Frontal cortex (tissue), 3 donors: ENCODE measurements at regions not wholly inside any gene's neighbourhood (a gene's known extent, or its start where the extent isn't known, plus 50 kb on each side); places are given as distances from the start of the nearest gene placed in this dataset.

Source experiments
- DNase-seq, 2 donors: peaks; one replicate each; pipeline ENCODE4 v3.0.0; 2012; ENCODE audit warnings: low spot score in 2 of 2
- FAIRE-seq: peaks from 2 replicates; lab custom pipeline; 2012; peaks lifted over from hg19 to GRCh38; lab: Jason Lieb, UNC
- donor health status: control.
- donor health status: control.
- donor health status: control.

DNA sequence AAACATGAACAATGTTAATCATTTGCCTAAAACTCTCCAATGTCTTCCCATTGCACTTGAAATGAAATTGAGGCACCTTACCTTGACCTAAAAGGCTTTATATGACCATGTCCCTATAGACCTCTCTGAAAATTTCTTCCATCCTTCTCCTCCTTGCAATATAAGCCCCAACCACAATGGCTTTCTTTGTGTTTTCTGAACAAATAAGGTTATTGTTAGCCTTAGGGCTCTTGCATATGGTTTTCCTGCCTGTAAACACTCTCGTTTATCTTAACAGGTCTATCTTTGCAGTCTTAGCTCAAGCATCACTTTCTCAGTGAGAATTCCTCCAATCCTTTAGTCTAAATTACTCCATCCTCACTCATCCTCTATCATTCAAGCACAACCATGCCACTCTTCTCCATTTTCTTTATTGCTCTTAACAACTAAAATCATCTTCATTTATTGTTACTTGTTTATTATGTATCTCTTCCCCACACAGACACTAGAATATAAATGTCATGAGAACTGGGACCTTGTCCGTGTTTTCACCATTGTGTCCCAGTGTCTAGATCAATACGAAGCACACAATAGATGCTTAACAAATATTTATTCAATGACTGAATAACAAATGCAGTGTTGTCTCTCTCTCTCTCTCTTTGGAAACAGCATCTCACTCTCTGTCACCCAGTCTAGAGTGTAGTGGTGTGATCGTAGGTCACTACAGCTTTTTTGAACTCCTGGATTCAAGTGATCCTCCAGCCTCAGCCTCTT lies 129.3 kb downstream of the RDH14 start:
- FAIRE-seq (no peak), DNase-seq (no peak)

DNA sequence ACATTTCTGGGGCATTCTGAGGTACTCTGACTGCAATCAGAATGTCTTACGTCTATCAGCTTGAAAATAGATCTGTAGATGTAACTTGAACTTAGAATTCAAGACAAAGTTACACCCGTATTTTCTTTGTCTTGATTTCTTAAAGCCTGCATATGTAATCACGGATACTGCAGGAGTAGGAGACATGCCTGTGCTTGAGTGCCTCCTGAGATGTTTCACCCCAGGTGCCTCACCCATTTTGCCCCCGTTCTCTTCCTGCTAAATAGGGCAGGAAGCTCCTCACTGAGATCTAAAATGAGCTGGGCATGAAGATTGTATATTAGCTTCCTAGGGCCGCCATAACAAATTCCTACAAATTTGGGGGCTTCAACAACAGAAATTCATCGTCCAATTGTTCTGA lies 131.9 kb downstream of the RDH14 start:
- no peak for DNase-seq
- FAIRE-seq: no peak

DNA sequence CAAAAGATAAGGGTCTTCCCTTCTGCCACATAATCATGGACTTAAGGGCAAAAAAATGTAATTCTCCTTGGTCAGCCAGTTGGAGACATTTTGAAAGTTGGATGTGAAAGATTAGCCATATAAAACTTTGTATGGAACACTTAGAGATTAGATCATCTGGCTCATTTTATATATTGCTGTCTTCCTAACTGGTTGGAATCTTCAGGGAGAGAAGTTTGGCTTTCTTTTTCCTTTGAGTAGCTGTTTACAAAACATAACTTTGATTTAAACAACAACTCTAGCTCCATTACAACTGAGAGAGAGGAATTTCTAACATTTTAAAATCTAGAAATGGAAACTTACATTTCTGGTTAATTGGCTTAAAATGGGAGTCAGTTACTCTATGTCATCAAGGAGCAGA lies 132.7 kb downstream of the RDH14 start:
- DNase-seq (no peak), FAIRE-seq (no peak)

DNA sequence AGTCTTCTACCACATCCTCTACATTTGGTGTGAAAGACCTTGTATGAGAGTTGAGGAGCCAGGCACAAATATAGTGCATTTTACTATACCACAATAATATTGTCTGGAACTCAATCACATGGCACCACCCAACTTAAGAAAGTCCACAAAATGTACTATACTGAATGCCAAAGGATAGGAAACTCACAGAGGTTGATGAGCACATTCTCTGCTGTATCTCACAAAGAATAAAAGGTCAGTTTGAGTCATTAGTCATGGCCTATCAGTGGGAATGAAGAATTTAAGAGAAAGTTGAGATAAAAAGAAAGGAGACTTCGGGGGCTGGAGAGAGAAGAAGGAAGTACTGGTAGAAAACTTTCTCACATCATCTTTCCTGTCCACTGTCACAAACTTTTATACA lies 134.3 kb downstream of the RDH14 start:
- DNase-seq: no peak
- FAIRE-seq: no peak

DNA sequence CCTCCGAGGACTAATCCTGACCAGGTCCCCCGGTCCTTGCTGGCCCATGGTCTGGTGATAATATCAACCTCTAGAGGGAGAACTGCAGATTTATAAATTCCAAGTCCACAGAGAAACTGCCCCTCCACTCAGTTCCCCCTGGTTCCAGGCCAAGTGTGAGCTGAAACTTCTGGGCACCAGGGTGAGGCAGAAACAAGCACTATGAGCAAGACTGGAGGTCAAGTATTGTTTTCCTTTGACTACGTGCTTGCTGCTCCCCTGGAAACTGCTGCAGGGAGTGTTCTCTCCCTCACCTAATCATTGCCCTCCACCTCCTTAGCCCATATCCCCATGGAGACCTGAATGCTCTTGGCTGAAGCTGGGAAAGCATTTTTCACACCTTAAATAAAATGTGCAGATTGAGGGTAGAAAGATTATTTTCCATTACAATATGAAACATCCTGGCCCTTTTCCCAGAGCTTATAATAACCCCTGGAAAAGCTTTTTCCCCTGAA lies 135.2 kb downstream of the RDH14 start:
- DNase-seq: no peak
- no peak for FAIRE-seq

DNA sequence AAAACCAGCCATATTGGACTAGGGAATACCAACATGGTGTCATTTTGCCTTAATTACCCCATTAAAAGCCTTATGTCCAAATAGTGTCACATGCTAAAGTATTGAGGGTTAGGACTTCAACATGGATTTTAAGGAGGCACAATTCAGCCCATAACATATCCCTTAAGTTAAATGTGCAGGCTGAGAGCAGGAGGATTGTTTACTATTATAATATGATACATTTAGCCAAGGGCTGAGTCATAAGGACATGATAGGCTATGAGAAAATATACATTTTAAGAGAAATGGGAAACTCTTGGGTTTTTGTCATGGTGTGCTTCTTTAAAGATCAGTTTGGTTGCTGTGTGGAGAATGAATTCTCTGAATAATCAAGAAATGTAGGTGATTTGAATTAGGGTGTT lies 136.8 kb downstream of the RDH14 start:
- no peak for DNase-seq
- FAIRE-seq: no peak

DNA sequence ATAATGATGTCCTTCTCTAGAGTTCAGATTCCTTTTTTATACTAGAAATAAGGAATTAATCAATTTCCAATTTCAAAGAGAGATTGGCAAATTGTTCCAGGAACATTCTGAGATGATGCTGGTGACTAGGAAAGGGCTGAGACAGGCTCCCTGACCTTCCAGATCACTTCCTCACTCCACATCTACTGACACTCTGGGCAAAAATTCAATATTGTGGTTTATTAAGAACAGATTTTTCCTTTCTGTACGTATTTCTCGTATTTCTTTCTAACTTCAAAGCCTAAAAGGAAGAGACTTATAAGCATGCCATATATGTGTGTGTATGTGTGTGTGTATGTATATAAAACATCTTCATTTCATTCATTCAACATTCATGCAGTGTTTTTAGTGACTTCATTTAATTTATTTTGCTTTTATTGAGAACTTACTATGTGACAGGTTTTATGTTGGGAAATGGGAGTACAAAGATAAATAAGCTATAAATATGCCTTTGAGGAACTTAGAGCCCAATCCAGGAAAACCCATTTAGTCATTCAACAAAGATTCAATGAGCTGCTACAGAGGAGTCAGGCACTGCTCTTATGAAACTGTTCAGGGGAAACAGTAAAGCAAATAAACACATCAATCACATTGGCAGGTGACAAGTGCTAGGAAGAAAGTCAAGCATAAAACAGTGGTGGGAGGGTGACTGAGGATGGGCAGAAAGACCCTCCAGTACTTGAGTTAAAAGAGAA lies 137.9 kb downstream of the RDH14 start:
- DNase-seq (no peak), FAIRE-seq (no peak)

DNA sequence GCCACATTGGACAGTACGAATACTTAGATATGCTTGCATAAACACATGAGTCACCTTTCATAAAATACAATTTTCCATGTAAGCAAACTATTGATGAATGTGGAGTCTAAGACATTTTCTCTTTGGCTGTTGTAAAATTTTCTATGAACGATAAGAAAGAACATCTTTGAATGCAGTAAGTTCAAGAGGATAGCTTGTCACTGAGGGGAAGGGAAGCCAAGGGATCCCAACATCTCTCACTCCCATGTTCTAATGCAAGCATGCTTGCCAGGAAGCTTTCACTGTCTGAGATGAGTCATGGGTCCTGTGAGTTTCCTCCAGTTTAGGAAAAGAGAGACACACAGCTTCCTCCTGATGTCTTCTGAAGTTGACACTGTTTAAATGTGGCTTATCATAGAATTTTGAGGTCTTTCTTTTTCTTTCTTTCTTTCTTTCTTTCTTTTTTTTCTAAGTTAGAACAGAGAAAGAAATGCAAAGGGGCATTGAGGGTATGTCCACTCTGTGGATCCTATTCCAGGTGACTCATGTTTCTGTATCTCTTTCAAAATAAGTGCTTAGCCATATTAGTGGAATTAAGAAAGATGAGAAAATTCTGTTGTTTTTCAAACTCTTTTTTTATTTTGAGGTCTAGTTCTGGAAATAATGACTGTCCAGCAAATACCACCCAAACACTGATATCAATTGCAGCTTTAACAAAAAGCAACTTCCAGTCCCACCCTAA lies 146.6 kb downstream of the RDH14 start:
- no peak for FAIRE-seq
- no peak for DNase-seq

DNA sequence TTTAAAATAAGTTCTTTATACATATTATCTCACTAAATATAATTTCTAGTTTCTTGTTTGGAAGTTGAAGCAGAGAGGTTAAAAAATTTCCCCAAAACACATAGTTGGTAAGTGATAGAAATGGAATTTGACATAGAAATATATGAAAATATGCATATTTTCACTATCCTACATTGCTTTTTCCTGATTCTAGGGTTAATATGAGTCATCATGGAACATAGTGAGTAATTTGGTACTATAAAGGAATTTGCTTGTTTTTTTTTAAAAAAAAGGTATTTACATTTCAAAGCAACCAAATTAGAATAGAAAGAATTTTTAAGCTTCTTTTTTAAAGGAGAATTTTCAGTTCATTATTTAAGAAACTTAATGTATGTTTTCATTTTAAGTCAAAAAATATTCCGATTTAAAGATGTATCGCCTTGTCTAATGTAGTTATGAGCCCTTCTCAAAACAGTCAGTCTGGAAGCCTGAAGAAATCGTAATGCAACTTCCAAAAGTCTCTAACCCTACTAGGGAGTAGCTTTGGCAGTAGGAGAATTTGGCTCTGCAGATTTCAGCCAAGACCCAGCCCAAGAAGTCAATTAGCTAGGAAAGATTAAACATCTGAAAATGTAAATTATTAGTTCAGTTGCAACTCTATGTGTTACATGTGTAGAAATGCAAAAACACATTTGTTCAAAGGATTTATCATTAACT lies 147.3 kb downstream of the RDH14 start:
- FAIRE-seq (no peak), DNase-seq (no peak)

DNA sequence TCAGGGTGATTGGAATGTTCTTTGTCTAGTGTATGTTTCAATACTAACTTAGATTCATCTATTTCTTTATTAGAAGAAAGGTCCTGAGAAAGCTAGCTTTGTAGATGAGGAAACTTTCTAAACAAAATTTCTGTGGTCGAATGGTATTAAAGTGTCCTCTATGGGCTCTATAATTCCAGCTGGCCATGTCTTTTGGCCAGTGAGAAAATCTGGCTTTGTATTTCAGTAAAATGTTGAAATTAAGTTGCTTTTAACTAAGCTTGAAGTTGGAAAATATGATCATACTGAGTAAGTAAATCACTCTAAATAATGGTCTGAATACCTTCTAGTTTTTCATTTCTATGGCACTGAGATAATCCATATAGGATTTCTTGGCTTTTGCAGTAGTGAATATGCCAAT lies 148.8 kb downstream of the RDH14 start:
- FAIRE-seq (no peak), DNase-seq (no peak)

DNA sequence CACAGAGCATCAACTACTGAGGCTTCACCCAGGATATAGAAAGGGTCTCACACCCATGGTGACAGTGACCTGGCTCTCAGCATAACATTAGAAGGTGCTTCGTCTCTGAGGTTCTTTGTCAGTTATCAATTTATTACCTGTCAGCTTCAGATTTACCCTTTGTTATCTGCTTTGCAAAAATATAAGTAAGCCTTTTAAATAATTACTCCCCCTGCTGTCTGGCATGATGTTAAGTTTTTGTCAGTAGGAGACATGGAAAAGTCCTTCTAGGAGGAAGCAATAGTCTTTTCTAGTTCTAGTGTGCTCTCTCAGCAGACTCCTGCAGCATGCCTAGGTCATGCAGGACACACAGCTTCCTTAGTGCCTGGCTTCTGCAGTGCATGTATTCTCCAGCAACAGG lies 149.9 kb downstream of the RDH14 start:
- DNase-seq (no peak), FAIRE-seq (no peak)

DNA sequence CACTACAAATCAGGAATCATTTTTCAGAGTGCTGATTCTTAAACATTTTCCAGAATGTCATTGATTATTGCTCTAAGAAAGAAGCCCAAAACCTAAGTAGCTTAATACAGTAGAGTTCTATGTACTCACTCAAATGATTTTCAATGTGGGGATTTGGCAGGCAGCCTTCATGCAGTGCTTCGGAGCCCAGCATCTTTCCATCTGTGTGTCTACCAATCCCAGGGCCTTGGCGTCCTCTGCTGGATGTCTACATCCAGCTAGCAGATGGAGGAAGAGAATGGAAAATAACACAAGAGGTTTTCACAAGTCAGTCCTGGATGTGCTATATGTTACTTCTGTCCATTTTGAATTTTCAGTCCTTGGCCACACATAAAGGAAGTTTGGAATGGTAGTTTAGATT lies 151.8 kb downstream of the RDH14 start:
- DNase-seq: no peak
- FAIRE-seq: no peak

DNA sequence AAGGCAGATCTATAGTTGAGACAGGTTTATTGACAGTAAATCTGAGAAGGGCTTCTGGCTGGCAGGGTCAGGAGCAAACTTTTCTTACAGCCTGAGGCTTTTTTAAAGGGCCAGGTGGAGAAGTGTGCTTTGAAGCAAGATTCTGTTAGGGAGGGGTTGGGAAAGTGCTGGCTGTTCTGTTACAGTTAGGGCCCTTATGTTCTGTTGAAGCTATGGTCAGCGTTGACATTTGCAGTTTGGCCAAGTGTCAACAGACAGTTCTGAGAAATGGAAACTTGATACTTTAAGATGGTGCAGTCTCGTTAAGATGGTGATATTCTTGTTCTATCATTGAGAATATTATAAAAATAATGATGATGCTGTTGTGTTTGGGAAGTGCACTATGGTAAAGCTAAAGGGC lies 154.2 kb downstream of the RDH14 start:
- DNase-seq: no peak
- no peak for FAIRE-seq

DNA sequence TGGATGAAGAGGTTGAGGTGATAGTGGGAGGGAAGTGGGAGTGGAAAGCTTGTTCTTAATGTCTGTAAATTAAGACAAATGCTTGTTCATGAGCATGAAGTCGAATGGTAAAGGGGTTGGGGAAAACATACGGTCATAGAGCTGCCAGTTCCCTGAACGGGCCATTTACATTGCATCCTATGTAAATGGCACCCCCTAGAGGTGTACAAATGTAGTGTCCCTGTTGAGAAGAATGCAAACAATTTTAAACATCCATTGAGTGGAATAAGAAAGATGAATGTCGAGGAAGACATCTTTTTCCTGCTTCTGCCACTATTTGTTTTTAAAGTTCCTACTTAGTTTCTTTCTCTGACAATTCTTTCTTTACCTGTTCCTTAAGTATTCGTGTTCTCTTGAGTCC lies 155.7 kb downstream of the RDH14 start:
- DNase-seq: no peak
- no peak for FAIRE-seq

DNA sequence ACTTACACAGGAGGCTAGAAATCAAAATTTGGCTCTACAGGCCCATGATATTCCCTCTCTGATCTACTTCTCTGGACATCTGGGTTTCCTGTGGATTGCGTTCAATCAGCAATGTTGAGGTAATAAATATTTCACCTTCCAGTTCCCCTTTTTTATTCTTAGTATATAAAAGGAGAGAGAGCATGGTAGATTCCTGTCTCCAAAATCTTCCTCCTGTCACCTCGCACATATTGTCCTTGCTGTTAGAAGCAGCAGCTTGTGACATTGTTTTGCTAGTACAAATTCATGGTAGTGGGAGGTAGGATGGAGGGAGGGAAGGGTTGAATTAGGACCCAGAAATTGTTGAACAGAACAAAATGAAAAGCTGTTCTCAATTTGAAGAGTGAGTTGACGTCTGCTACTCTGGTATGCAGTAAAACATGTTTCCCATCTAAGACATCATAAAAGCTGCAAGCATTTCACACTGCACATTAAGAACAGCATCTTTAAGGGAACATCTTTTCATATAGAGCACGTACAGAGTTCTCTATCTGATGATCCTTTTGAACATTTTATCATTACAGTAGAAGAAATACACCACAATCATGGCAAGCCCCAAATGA lies 156.4 kb downstream of the RDH14 start:
- FAIRE-seq (no peak), DNase-seq (no peak)

DNA sequence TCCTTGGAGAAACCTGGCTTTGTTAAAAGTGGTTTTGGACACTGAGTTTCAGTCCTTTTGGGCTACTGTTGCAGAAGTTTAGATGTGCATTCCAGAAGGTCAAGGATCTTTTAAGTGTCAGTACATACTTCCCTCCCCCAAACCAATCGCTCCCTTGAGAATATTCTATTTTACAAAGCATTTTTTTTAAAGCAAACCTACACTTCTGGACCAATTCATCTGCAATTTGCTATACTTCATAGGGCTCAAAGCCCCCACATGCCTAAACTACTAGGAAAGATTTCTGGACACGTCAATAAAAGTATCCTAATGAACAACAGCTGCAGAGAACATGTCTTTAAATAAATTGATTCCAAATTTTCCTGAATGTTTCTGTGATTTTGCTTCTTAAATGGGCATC lies 157.6 kb downstream of the RDH14 start:
- FAIRE-seq: no peak

DNA sequence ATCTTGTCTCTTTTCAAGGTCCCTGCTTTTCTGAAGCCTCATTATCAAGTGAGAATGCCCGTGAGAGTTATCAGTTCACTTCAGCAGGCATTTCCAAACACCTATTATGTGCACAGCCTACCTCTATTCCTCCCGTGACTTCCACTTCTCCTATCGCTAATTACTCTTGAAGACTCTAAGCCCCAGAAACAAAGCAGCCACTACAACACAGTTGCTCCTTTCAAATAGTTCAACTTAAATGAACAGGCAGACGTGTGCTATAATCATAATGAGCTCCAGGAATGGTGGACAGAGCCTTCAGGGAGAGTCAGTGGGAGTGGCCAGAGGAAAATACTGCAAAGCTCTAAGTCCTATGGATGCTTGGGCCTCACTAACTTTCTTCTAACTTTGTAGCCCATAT lies 159.0 kb downstream of the RDH14 start:
- FAIRE-seq: no peak

More for the DNA sequence above, 157.6 kb downstream of the RDH14 start:
- DNase-seq: no peak

DNA sequence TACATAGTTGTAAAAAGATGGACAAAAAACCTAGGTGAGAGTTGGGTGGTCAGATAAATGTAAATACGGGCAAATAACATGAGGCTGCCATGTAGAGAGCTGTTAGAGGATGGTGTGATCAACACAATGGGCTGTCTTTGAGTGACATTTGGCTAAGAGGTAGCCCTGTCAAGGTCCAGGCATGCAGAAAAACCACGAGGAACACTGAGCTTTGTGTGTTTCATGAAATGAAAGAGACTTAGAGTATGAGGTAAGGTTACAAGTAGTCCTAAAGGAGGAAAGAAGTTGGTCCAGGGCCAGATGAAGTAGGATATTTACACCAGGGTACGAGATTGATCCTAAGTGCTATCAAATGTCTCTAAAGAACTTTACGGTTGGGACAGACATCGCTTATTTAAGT lies 160.9 kb downstream of the RDH14 start:
- FAIRE-seq (no peak), DNase-seq (no peak)

More for the DNA sequence above, 159.0 kb downstream of the RDH14 start:
- DNase-seq: no peak

DNA sequence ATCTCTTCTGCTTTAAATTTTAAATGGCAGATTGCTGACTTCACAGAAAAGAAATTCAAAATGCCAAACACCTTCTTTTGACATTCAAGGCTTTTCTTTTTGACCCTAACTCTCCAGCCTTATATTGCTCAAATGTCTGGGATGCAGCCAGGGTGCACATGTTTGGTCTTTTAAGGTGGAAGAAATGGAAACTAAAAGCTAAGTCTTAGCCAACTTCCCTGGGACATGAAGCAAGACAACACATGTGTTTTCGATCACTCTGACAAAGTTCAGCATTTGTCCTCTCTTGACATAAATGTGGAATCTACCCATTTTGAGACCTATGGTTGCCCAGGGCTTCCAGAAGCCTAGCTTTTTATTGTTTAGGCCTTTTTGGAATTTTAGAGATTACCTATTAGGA lies 161.6 kb downstream of the RDH14 start:
- no peak for DNase-seq
- no peak for FAIRE-seq
